ENCODE measurements at regions not wholly inside any gene's neighbourhood (a gene's known extent, or its start where the extent isn't known, plus 50 kb on each side); places are given as distances from the start of the nearest gene placed in this dataset.

DNA sequence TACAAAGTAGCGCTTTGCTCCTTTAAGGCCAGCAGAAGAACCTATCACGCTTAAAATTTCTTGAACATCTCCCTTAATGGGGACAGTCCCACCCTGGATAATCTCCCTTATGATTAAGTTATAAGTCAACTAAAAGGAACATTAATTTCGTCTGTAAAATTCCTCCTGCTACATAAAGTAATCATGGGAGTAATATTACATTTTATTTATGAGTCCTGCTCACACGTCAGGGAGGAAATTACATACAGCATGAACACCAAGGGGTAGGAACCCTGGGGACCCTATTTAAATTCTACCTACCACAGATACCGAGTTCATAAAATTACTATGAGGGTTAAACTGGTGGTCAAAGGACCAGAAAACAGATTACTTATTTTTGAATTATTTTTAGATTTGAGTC lies 926.6 kb upstream of the MBL2 start:
- TF ChIP-seq, protein P1, sequence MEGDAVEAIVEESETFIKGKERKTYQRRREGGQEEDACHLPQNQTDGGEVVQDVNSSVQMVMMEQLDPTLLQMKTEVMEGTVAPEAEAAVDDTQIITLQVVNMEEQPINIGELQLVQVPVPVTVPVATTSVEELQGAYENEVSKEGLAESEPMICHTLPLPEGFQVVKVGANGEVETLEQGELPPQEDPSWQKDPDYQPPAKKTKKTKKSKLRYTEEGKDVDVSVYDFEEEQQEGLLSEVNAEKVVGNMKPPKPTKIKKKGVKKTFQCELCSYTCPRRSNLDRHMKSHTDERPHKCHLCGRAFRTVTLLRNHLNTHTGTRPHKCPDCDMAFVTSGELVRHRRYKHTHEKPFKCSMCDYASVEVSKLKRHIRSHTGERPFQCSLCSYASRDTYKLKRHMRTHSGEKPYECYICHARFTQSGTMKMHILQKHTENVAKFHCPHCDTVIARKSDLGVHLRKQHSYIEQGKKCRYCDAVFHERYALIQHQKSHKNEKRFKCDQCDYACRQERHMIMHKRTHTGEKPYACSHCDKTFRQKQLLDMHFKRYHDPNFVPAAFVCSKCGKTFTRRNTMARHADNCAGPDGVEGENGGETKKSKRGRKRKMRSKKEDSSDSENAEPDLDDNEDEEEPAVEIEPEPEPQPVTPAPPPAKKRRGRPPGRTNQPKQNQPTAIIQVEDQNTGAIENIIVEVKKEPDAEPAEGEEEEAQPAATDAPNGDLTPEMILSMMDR (IDR thresholded peaks at IDR 0.05; ENCODE audit: low read depth, low read length) = no peak
- no peak for DNase-seq (ENCODE audit: low read depth in 2 of 2)
- no peak overlapping the region for H3K4me3 ChIP-seq (replicated peaks in 1 of 2; ENCODE audit: low read depth in 2 of 2, low read length in 2 of 2)

GRCh38 chr10:53697038-53697437 lies 924.5 kb upstream of the MBL2 start:
- DNase-seq (ENCODE audit: low read depth in 2 of 2) = no peak
- no peak overlapping the region for H3K4me3 ChIP-seq (replicated peaks in 1 of 2; ENCODE audit: low read depth in 2 of 2, low read length in 2 of 2)
- TF ChIP-seq, protein P1 (IDR thresholded peaks at IDR 0.05; ENCODE audit: low read depth, low read length) = no peak

- no peak for DNase-seq (ENCODE audit: low read depth in 2 of 2)
- no peak overlapping the region for H3K4me3 ChIP-seq (replicated peaks in 1 of 2; ENCODE audit: low read depth in 2 of 2, low read length in 2 of 2)
- TF ChIP-seq, protein P1 (IDR thresholded peaks at IDR 0.05; ENCODE audit: low read depth, low read length) = no peak
These were observed 918.1 kb upstream of the MBL2 start for GRCh38 chr10:53690524-53691240.

- H3K4me3 ChIP-seq (replicated peaks in 1 of 2; ENCODE audit: low read depth in 2 of 2, low read length in 2 of 2) = no peak overlapping the region
- DNase-seq (ENCODE audit: low read depth in 2 of 2) = no peak
- TF ChIP-seq, protein P1 (IDR thresholded peaks at IDR 0.05; ENCODE audit: low read depth, low read length) = no peak
These were observed 915.2 kb upstream of the MBL2 start for GRCh38 chr10:53687800-53688199.

- no peak overlapping the region for H3K4me3 ChIP-seq (replicated peaks in 1 of 2; ENCODE audit: low read depth in 2 of 2, low read length in 2 of 2)
- DNase-seq (ENCODE audit: low read depth in 2 of 2) = no peak
- TF ChIP-seq, protein P1 (IDR thresholded peaks at IDR 0.05; ENCODE audit: low read depth, low read length) = no peak
These were observed 910.3 kb upstream of the MBL2 start for GRCh38 chr10:53682885-53683284.

GRCh38 chr10:53682458-53682857 lies 909.9 kb upstream of the MBL2 start:
- no peak for DNase-seq (ENCODE audit: low read depth in 2 of 2)
- TF ChIP-seq, protein P1 (IDR thresholded peaks at IDR 0.05; ENCODE audit: low read depth, low read length) = no peak
- H3K4me3 ChIP-seq (replicated peaks in 1 of 2; ENCODE audit: low read depth in 2 of 2, low read length in 2 of 2) = no peak overlapping the region

DNA sequence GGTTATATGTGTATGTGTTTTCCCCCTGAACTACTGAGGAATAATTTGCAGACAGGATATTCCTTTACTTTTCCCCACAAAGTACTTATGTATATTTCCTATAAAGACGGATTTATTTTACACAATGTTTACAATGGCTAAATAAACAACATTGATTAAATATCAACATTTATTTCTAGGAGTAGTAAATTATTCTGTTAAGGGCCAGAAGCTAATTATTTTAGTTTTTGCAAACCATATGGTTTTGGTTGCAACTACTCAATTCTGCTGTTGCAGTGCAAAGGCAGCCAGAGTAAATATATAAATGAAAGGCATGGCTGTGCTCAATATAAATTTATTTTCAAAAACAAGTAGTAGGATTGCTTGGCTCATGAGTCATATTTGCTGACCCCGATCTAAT lies 907.1 kb upstream of the MBL2 start:
- TF ChIP-seq, protein P1 (IDR thresholded peaks at IDR 0.05; ENCODE audit: low read depth, low read length) = no peak
- H3K4me3 ChIP-seq (replicated peaks in 1 of 2; ENCODE audit: low read depth in 2 of 2, low read length in 2 of 2) = no peak overlapping the region
- DNase-seq (ENCODE audit: low read depth in 2 of 2) = no peak

Measured in cardiac fibroblast (primary cell).